ENCODE measurements at regions not wholly inside any gene's neighbourhood (a gene's known extent, or its start where the extent isn't known, plus 50 kb on each side); places are given as distances from the start of the nearest gene placed in this dataset.

- TF ChIP-seq CHD7 (IDR thresholded peaks at IDR 0.05; ENCODE audit: insufficient replicate concordance, low read length), result peak; percentile 32
- TF ChIP-seq HDAC6 (IDR thresholded peaks at IDR 0.05; ENCODE audit: low read depth, low read length), result no peak
- no peak for TF ChIP-seq SIX5 (IDR thresholded peaks at IDR 0.05; ENCODE audit: low read depth, low read length)
- TF ChIP-seq ASH2L (IDR thresholded peaks at IDR 0.05; ENCODE audit: low read length), result peak; percentile 28
- TF ChIP-seq KDM5A (IDR thresholded peaks at IDR 0.05; ENCODE audit: low read length), result no peak
- TF ChIP-seq EP300 (IDR thresholded peaks at IDR 0.05; ENCODE audit: borderline replicate concordance in 1 of 2, low read depth in 2 of 2, low read length in 2 of 2), result peak in 1 of 2 experiments; percentile 42; a peak in 1 of 3 replicates
- no peak for TF ChIP-seq RAD21 (IDR thresholded peaks at IDR 0.05 in 1 of 2, conservative IDR thresholded peaks at IDR 0.05 in 1 of 2; ENCODE audit: low read depth in 2 of 2, low read length in 2 of 2)
- no peak for TF ChIP-seq TBP (IDR thresholded peaks at IDR 0.05; ENCODE audit: low read depth, low read length)
- peak; percentile 60; the same call in 1 of the 2 replicates for TF ChIP-seq KDM1A (IDR thresholded peaks at IDR 0.05; ENCODE audit: borderline replicate concordance, low read length)
- no peak for TF ChIP-seq CTBP2 (IDR thresholded peaks at IDR 0.05; ENCODE audit: borderline replicate concordance, insufficient read depth, insufficient read length, low read length)
Observed at GRCh38 chr3:95407709-95408463, 1345.0 kb downstream of the NSUN3 start (continued).

Measured in H1 (cell line).